Mammary epithelial cell (primary cell): ENCODE measurements at regions not wholly inside any gene's neighbourhood (a gene's known extent, or its start where the extent isn't known, plus 50 kb on each side); places are given as distances from the start of the nearest gene placed in this dataset.

Experiments used
- CTCF ChIP-seq, 2 donors: IDR thresholded peaks in 1 of 2; conservative IDR thresholded peaks in 1 of 2; 2 replicates each; pipeline ENCODE4 v1.5.1; 2011 to 2012; ENCODE audit warnings: inconsistent platforms in 2 of 2, low read length in 2 of 2, mild to moderate bottlenecking in 2 of 2, control low read depth in 1 of 2, low read depth in 1 of 2; ENCODE audit not compliant: insufficient read depth in 1 of 2; ENCODE audit errors: extremely low read depth in 1 of 2
- EZH2 ChIP-seq: IDR thresholded peaks from 2 replicates; pipeline ENCODE4 v1.6.1; 2012; ENCODE audit warnings: low read length, inconsistent platforms, borderline replicate concordance

GRCh38 chr6:137701942-137702341, 165.1 kb upstream of the TNFAIP3 start:
- TF ChIP-seq CTCF (conservative IDR thresholded peaks at IDR 0.05 in 1 of 2, IDR thresholded peaks at IDR 0.05 in 1 of 2; ENCODE audit: extremely low read depth in 1 of 2, insufficient read depth in 1 of 2, low read depth in 1 of 2, low read length in 2 of 2) (no peak), EZH2 (no peak)
